Activated CD8-positive, alpha-beta T cell treated with anti-CD3 and anti-CD28 coated beads for 36 hours (primary cell): ENCODE measurements at regions not wholly inside any gene's neighbourhood (a gene's known extent, or its start where the extent isn't known, plus 50 kb on each side); places are given as distances from the start of the nearest gene placed in this dataset.

Experiments
- ATAC-seq: fragments of 200-7000 bp; cut with Tn5 transposase; one replicate; pipeline ENCODE4 v1.10.0; 2021; ENCODE audit warnings: mild to moderate bottlenecking, moderate library complexity
- CTCF ChIA-PET: fragments of 350-600 bp; sonication (Branson Sonifier 250); formaldehyde crosslinking; loops from one replicate; lab custom pipeline; 2021; ENCODE audit warnings: antibody characterized with exemption; lab: Charles Lee
- POLR2A ChIA-PET: fragments of 350-600 bp; sonication (Branson Sonifier 250); formaldehyde crosslinking; loops from one replicate; lab custom pipeline; 2021; ENCODE audit warnings: antibody characterized with exemption; lab: Charles Lee
- DNase-seq: peaks from one replicate; pipeline ENCODE4 v3.0.0-alpha.2; 2020
- H3K27ac Mint-ChIP-seq: one replicate; pipeline ENCODE4 v1.8.0; 2021; ENCODE audit warnings: mild to moderate bottlenecking, mixed read lengths
- H3K27me3 Mint-ChIP-seq: one replicate; pipeline ENCODE4 v1.8.0; 2021; ENCODE audit warnings: mixed read lengths
- H3K36me3 Mint-ChIP-seq: one replicate; pipeline ENCODE4 v1.8.0; 2021; ENCODE audit warnings: low read depth, mixed read lengths
- H3K4me1 Mint-ChIP-seq: one replicate; pipeline ENCODE4 v1.8.0; 2021; ENCODE audit warnings: low read depth, mixed read lengths
- H3K4me3 Mint-ChIP-seq: one replicate; pipeline ENCODE4 v1.8.0; 2021; ENCODE audit warnings: mild to moderate bottlenecking, moderate library complexity, mixed read lengths
- H3K9me3 Mint-ChIP-seq: one replicate; pipeline ENCODE4 v1.8.0; 2021; ENCODE audit warnings: mixed read lengths
- intact Hi-C: fragments of 100-400 bp; cut with micrococcal nuclease; formaldehyde crosslinking; loops from one replicate; pipeline ENCODE4 v1.10.0; 2022
- TF ChIP-seq, protein P1 (sequence below): fragments of 200-600 bp; IDR thresholded peaks from one replicate; pipeline ENCODE4 v1.8.0; 2022; ENCODE audit warnings: antibody characterized with exemption, mild to moderate bottlenecking

DNA sequence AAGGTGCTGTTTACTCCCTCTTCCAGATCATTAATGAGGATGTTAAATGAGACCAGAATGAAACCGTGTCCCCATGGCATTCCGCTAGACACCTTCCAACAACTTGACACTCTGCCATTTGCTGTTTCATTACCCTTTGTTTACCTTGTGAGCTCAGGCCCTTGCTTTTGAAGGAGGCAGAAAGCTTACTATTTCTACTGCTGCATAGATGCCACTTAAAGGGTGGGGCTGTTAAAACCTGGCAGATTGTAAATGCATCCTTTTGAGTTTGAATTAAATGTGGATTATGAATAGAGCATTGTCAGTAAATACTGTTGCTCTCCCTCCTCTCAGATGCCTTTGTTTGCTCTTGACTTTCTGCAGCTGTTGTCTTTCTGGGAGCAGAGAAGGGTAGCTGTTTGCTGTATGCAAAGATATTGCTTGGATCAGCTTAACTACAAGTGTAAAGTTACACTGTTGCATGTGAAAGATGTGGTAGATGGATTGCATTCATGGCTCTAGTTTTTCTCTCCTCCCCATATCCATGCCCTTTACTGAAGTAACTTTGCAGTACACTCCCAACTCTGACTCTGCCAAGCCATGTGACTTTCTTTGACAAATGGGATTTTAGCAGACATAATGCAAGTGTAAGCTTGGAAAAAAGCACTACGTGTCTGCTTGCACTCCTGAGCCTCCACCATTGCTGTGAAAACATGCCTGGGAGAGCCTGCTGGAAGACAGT is 75.0 kb upstream of the DHX15 start:
- no peak for ATAC-seq
- ChIA-PET POLR2A (interaction anchor here (0.6 kb wide), 1 partner anchor 75 kb away, joined by 3 read pairs; the partner anchor contains the start of gene DHX15), CTCF (no interaction called here)
- no peak overlapping the region for H3K4me3 Mint-ChIP-seq
- peaks cover 10% of the 10 kb centered on the region for H3K27me3 Mint-ChIP-seq
- no peak overlapping the region for H3K27ac Mint-ChIP-seq
- no peak for DNase-seq
- no peaks in the 10 kb centered on the region for H3K9me3 Mint-ChIP-seq
- H3K36me3 Mint-ChIP-seq: no peaks in the 10 kb centered on the region
- intact Hi-C loops: no loop called here
- no peaks in the 10 kb centered on the region for H3K4me1 Mint-ChIP-seq
- TF ChIP-seq, protein P1, sequence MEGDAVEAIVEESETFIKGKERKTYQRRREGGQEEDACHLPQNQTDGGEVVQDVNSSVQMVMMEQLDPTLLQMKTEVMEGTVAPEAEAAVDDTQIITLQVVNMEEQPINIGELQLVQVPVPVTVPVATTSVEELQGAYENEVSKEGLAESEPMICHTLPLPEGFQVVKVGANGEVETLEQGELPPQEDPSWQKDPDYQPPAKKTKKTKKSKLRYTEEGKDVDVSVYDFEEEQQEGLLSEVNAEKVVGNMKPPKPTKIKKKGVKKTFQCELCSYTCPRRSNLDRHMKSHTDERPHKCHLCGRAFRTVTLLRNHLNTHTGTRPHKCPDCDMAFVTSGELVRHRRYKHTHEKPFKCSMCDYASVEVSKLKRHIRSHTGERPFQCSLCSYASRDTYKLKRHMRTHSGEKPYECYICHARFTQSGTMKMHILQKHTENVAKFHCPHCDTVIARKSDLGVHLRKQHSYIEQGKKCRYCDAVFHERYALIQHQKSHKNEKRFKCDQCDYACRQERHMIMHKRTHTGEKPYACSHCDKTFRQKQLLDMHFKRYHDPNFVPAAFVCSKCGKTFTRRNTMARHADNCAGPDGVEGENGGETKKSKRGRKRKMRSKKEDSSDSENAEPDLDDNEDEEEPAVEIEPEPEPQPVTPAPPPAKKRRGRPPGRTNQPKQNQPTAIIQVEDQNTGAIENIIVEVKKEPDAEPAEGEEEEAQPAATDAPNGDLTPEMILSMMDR: no peak

DNA sequence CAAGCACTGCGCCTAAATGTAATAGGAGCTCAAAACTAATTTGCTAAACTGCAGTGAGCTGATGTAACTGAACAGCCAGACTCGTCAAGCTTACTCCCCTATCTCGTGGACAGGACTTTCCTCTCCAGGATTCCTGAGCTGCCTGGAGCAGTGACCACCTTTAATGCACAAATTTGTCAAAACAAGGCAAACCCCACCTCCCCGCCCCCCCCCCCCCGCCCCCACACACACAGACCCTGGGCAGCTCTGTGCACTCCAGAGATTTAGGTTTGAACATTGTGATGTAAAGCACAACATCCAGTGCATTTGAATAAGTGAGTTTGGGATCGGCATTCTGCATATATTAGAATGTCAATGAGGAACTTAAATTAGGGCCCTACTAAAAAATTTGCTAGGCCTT is 77.7 kb upstream of the DHX15 start:
- H3K9me3 Mint-ChIP-seq: no peaks in the 10 kb centered on the region
- TF ChIP-seq, protein P1: no peak
- ATAC-seq (no peak), DNase-seq (no peak)
- H3K4me1 Mint-ChIP-seq: no peaks in the 10 kb centered on the region
- H3K27me3 Mint-ChIP-seq: peaks cover 7% of the 10 kb centered on the region
- H3K4me3 Mint-ChIP-seq: no peak overlapping the region
- POLR2A ChIA-PET: no interaction called here
- intact Hi-C loops: no loop called here
- no peak overlapping the region for H3K27ac Mint-ChIP-seq
- no peaks in the 10 kb centered on the region for H3K36me3 Mint-ChIP-seq
- CTCF ChIA-PET: no interaction called here

DNA sequence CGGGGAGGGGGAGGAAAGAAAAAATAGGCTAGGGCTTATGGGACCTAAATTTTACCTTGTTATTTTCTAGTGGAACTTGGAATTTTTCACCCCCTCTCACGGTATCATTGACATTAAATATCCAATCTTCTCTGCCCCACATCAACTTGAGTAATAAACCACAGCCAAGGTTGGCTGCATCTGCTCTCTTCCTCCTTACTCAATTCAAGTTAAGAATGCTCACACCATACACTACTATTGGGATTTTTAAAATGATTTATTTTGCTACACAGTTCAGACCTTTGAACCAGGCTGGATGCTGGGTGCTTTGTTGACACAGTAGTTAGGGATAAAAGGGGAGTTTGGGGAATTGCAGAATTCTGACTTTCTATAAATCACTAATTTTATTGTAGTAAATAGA is 78.2 kb upstream of the DHX15 start:
- POLR2A ChIA-PET: no interaction called here
- H3K27ac Mint-ChIP-seq: no peak overlapping the region
- no peak overlapping the region for H3K4me3 Mint-ChIP-seq
- no peaks in the 10 kb centered on the region for H3K9me3 Mint-ChIP-seq
- ATAC-seq: no peak
- no peaks in the 10 kb centered on the region for H3K36me3 Mint-ChIP-seq
- CTCF ChIA-PET: no interaction called here
- intact Hi-C loops: no loop called here
- H3K27me3 Mint-ChIP-seq: peaks cover 7% of the 10 kb centered on the region
- H3K4me1 Mint-ChIP-seq: no peaks in the 10 kb centered on the region
- DNase-seq: no peak
- TF ChIP-seq, protein P1: no peak

DNA sequence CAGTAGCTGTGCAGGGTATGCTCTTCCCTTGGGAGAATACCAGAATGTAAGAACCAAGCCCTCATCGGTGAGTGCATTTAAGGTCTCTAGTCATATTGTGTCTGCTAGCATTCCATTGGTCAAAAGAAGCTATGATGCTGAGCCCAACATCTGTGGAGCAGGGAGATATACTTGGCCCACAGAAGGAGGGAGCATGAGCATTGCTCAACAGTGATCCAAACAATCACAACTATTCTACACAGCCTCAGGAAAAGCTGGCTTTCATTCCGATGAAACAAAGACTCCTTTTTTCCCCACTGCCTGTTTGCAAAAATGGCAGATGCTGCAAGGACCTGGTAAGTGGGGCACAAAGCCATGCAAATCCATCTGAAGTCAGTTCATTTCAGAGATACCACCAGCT is 80.6 kb upstream of the DHX15 start:
- no peaks in the 10 kb centered on the region for H3K4me1 Mint-ChIP-seq
- no peaks in the 10 kb centered on the region for H3K36me3 Mint-ChIP-seq
- intact Hi-C loops: no loop called here
- ChIA-PET POLR2A (no interaction called here), CTCF (interaction anchor here (0.8 kb wide), 1 partner anchor 75 kb away, joined by 3 read pairs; no protein-coding TSS in a partner anchor)
- TF ChIP-seq, protein P1: no peak
- no peaks in the 10 kb centered on the region for H3K9me3 Mint-ChIP-seq
- H3K4me3 Mint-ChIP-seq: no peak overlapping the region
- DNase-seq (no peak), ATAC-seq (no peak)
- H3K27ac Mint-ChIP-seq: no peak overlapping the region
- H3K27me3 Mint-ChIP-seq: peaks cover 1% of the 10 kb centered on the region

DNA sequence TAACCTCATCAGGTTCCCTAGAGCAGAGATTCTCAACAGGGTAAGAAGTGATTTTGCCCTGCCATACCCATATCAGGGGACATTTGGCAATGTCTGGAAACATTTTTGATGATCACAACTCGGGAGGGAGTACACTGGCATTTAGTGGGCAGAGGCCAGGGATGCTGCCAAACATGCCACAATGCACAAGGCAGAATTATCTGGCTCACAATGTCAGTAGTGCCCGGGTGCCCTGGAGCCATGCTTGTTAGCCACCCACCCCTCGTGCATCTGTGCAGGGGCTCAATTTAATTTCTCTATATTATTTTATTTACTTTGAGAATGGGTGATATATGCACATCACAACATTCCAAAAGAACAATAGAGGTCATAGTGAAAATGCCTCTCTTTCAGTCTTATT is 82.0 kb upstream of the DHX15 start:
- Mint-ChIP-seq H3K4me3 (no peak overlapping the region), H3K27ac (no peak overlapping the region), H3K9me3 (no peaks in the 10 kb centered on the region), H3K4me1 (no peaks in the 10 kb centered on the region), H3K27me3 (peaks cover 1% of the 10 kb centered on the region), H3K36me3 (no peaks in the 10 kb centered on the region)
- ATAC-seq (no peak), DNase-seq (no peak)
- intact Hi-C loops: no loop called here
- TF ChIP-seq, protein P1: no peak
- CTCF ChIA-PET: no interaction called here
- POLR2A ChIA-PET: no interaction called here
